GM12878 (cell line): ENCODE measurements at regions not wholly inside any gene's neighbourhood (a gene's known extent, or its start where the extent isn't known, plus 50 kb on each side); places are given as distances from the start of the nearest gene placed in this dataset.

ENCODE experiments used
- HDAC2 ChIP-seq: fragments of 200-600 bp; sonication (generic); IDR thresholded peaks from 2 replicates; pipeline ENCODE4 v1.6.1; 2017
- NR2F1 ChIP-seq: fragments of 450-650 bp; conservative IDR thresholded peaks from 2 replicates; pipeline ENCODE4 v1.6.1; 2017; ENCODE audit warnings: mild to moderate bottlenecking

- TF ChIP-seq HDAC2 (no peak), NR2F1 (no peak)
These were observed 85.3 kb upstream of the GOLGA8J start for GRCh38 chr15:29997499-29997898.
